A673 (cell line): ENCODE measurements at regions not wholly inside any gene's neighbourhood (a gene's known extent, or its start where the extent isn't known, plus 50 kb on each side); places are given as distances from the start of the nearest gene placed in this dataset.

Experiments used
- CTCF ChIP-seq: fragments of 300-800, 200-600 bp; sonication (generic); conservative IDR thresholded peaks from 2 replicates; pipeline ENCODE4 v1.5.1; 2017; ENCODE audit warnings: low read depth, mild to moderate bottlenecking, antibody characterized with exemption, low read length, moderate library complexity, mixed read lengths
- EZH2 ChIP-seq: fragments of 200-600 bp; sonication (generic); IDR thresholded peaks from 2 replicates; pipeline ENCODE4 v1.6.1; 2017; ENCODE audit warnings: borderline replicate concordance, low read depth, mild to moderate bottlenecking, mixed read lengths, antibody characterized with exemption, low read length; ENCODE audit not compliant: poor library complexity, severe bottlenecking

GRCh38 chrX:39401483-39402110, 600.3 kb downstream of the MID1IP1 start:
- TF ChIP-seq CTCF: no peak
- TF ChIP-seq EZH2: no peak
